HepG2 (cell line): ENCODE measurements at regions not wholly inside any gene's neighbourhood (a gene's known extent, or its start where the extent isn't known, plus 50 kb on each side); places are given as distances from the start of the nearest gene placed in this dataset.

Source experiments
- ATAC-seq: fragments of 200-7000 bp; cut with Tn5 transposase; 3 replicates; pipeline ENCODE4 v1.9.1; 2020; ENCODE audit warnings: mild to moderate bottlenecking, moderate library complexity
- BruUV-seq: library from RNA; stranded (reverse); fragments of 400-500 nt; replicated peaks from 2 replicates; lab custom pipeline; 2021; lab: Mats Ljungman, UMichigan
- CTCF ChIA-PET: fragments of 300-600 bp; formaldehyde crosslinking; extraction: SDS; loops from one replicate; lab custom pipeline; 2021; ENCODE audit warnings: low total read pairs, inconsistent platforms, low intra/inter-chr PET ratio; lab: Yijun Ruan, JAX
- POLR2A ChIA-PET: fragments of 350-600 bp; sonication (Branson Sonifier 250); formaldehyde crosslinking; loops from one replicate; lab custom pipeline; 2020; ENCODE audit warnings: antibody characterized with exemption, inconsistent platforms; lab: Yijun Ruan, JAX
- DNase-seq: peaks from one replicate; pipeline ENCODE4 v3.0.0-alpha.2; 2015; ENCODE audit warnings: low spot score
- FAIRE-seq: peaks from 3 replicates; lab custom pipeline; 2011; peaks lifted over from hg19 to GRCh38; lab: Jason Lieb, UNC
- H2AFZ ChIP-seq: one replicate; pipeline ENCODE4 v1.6.1; 2011; ENCODE audit warnings: low read length, inconsistent platforms
- H3K27ac ChIP-seq: fragments of 300-600 bp; 3 replicates; pipeline ENCODE4 v1.8.0; 2011; ENCODE audit warnings: mixed run types, mild to moderate bottlenecking, mixed read lengths, low read length, inconsistent platforms; ENCODE audit not compliant: insufficient read depth; ENCODE audit errors: extremely low read length
- H3K27me3 ChIP-seq, 2 experiments: fragments of 200-600 bp in 1 of 2; 2 replicates in 1 of 2; 3 replicates in 1 of 2; pipeline versions ENCODE4 v1.6.0 to v1.8.0; 2011; ENCODE audit warnings: low read length in 2 of 2, mild to moderate bottlenecking in 2 of 2, moderate library complexity in 2 of 2, inconsistent platforms in 1 of 2; ENCODE audit not compliant: insufficient read depth in 2 of 2, control insufficient read depth in 1 of 2
- H3K36me3 ChIP-seq, 2 experiments: fragments of 200-600 bp in 1 of 2; replicated peaks in 1 of 2; 2 replicates in 1 of 2; 3 replicates in 1 of 2; pipeline versions ENCODE4 v1.5.1 to v1.8.0; 2011; ENCODE audit warnings: low read length in 2 of 2, inconsistent platforms in 1 of 2; ENCODE audit not compliant: insufficient read depth in 2 of 2, control insufficient read depth in 1 of 2
- H3K4me1 ChIP-seq: 2 replicates; pipeline ENCODE4 v1.5.1; 2012; ENCODE audit warnings: low read length, inconsistent platforms; ENCODE audit not compliant: insufficient read depth
- H3K4me2 ChIP-seq: 2 replicates; pipeline ENCODE4 v1.6.0; 2011; ENCODE audit warnings: low read depth, low read length, inconsistent platforms
- H3K4me3 ChIP-seq, 3 experiments: fragments of 200-600 bp in 1 of 3; sonication (generic), shearing (Covaris generic) in 1 of 3; replicated peaks in 1 of 3; 2 replicates each; pipeline ENCODE4 v1.5.1; 2011 to 2016; ENCODE audit warnings: low read length in 3 of 3, inconsistent platforms in 2 of 3, low read depth in 2 of 3, mild to moderate bottlenecking in 2 of 3, control low read depth in 1 of 3, mixed read lengths in 1 of 3; ENCODE audit not compliant: insufficient read depth in 1 of 3
- H3K79me2 ChIP-seq: one replicate; pipeline ENCODE4 v1.6.1; 2011; ENCODE audit warnings: low read length, inconsistent platforms; ENCODE audit not compliant: insufficient read depth
- H3K9ac ChIP-seq: 2 replicates; pipeline ENCODE4 v1.6.0; 2011; ENCODE audit warnings: mild to moderate bottlenecking, low read depth, low read length, inconsistent platforms; ENCODE audit not compliant: insufficient read depth
- H3K9me3 ChIP-seq: 2 replicates; pipeline ENCODE4 v1.5.1; 2012; ENCODE audit warnings: mild to moderate bottlenecking, low read length
- H4K20me1 ChIP-seq: 2 replicates; pipeline ENCODE4 v1.6.0; 2011; ENCODE audit warnings: inconsistent platforms, mild to moderate bottlenecking, low read length, moderate library complexity; ENCODE audit not compliant: insufficient read depth
- CREB1 ChIP-seq, 2 experiments: fragments of 450-650 bp in 1 of 2; IDR thresholded peaks; 2 replicates each; pipeline ENCODE4 v1.6.1; 2016 to 2017; ENCODE audit warnings: control low read depth in 1 of 2, mild to moderate bottlenecking in 1 of 2, missing compliant biosample characterization in 1 of 2, missing genetic modification characterization in 1 of 2
- DZIP1 ChIP-seq: sonication (generic); formaldehyde crosslinking; IDR thresholded peaks from 2 replicates; pipeline ENCODE4 v1.5.0; 2020; ENCODE audit warnings: mild to moderate bottlenecking, missing genetic modification reagents
- WGBS: methylation state at CpG from one replicate; pipeline ENCODE4 v1.1.6; 2017; ENCODE audit warnings: low lambda C conversion rate; 5-methylcytosine and 5-hydroxymethylcytosine counted together
- in situ Hi-C: cut with HindIII; loops from 2 replicates; pipeline ENCODE4 v1.10.0; 2017; ENCODE audit warnings: low pct_unique_long_range_greater_than_20kb; ENCODE audit not compliant: extremely low pct_ligation_motif_present
- intact Hi-C: fragments of 100-400 bp; cut with micrococcal nuclease; formaldehyde crosslinking; loops from one replicate; pipeline ENCODE4 v1.10.0; 2022; ENCODE audit not compliant: unreplicated experiment
- TF ChIP-seq, protein P1 (sequence below): sonication (generic); formaldehyde crosslinking; IDR thresholded peaks from 2 replicates; pipeline ENCODE4 v1.4.0; 2020; ENCODE audit warnings: mild to moderate bottlenecking, missing genetic modification reagents

DNA sequence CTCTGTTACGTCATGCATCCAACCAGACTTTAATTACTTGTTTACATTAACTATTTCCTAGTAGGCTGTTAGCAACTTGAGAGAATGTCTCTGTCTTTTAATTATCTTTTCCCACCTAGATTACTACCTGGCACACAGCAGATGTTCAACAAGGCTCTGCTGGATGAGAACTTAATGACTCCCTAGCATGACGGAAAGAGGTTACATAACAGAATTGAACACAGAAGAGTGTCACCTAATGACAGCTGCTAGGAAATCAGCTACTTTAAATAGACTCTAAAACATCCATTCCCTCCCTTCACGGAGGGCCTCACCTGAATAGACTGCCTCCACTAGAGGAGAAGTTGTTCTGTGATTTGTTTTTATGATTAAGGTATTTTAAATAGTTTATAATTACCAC is 110.8 kb downstream of the TEX29 start:
- POLR2A ChIA-PET: no interaction called here
- DNase-seq (no peak), ATAC-seq (no peak), FAIRE-seq (no peak)
- Histone ChIP-seq H2AFZ (no peak overlapping the region), H4K20me1 (no peaks in the 10 kb centered on the region), H3K36me3 (no peaks in the 10 kb centered on the region), H3K79me2 (no peaks in the 10 kb centered on the region), H3K4me3 (no peak overlapping the region), H3K4me2 (no peak overlapping the region), H3K9me3 (no peaks in the 10 kb centered on the region), H3K27ac (no peak overlapping the region), H3K27me3 (peaks cover under 1 to 24% of the 10 kb centered on the region in 2 experiments; a peak in 4 of 5 replicates), H3K4me1 (0 out of 2 replicates have a peak, but pooled peaks cover 4% of the 10 kb centered on the region), H3K9ac (no peak overlapping the region)
- intact Hi-C loops: no loop called here
- no TSS peak for BruUV-seq
- in situ Hi-C loops: no loop called here
- WGBS: 0% methylated on average over 3 of the region's 3 CpGs
- TF ChIP-seq, protein P1, sequence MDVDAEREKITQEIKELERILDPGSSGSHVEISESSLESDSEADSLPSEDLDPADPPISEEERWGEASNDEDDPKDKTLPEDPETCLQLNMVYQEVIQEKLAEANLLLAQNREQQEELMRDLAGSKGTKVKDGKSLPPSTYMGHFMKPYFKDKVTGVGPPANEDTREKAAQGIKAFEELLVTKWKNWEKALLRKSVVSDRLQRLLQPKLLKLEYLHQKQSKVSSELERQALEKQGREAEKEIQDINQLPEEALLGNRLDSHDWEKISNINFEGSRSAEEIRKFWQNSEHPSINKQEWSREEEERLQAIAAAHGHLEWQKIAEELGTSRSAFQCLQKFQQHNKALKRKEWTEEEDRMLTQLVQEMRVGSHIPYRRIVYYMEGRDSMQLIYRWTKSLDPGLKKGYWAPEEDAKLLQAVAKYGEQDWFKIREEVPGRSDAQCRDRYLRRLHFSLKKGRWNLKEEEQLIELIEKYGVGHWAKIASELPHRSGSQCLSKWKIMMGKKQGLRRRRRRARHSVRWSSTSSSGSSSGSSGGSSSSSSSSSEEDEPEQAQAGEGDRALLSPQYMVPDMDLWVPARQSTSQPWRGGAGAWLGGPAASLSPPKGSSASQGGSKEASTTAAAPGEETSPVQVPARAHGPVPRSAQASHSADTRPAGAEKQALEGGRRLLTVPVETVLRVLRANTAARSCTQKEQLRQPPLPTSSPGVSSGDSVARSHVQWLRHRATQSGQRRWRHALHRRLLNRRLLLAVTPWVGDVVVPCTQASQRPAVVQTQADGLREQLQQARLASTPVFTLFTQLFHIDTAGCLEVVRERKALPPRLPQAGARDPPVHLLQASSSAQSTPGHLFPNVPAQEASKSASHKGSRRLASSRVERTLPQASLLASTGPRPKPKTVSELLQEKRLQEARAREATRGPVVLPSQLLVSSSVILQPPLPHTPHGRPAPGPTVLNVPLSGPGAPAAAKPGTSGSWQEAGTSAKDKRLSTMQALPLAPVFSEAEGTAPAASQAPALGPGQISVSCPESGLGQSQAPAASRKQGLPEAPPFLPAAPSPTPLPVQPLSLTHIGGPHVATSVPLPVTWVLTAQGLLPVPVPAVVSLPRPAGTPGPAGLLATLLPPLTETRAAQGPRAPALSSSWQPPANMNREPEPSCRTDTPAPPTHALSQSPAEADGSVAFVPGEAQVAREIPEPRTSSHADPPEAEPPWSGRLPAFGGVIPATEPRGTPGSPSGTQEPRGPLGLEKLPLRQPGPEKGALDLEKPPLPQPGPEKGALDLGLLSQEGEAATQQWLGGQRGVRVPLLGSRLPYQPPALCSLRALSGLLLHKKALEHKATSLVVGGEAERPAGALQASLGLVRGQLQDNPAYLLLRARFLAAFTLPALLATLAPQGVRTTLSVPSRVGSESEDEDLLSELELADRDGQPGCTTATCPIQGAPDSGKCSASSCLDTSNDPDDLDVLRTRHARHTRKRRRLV (CRISPR knock-in tag): no peak
- TF ChIP-seq DZIP1 (CRISPR knock-in tag) (no peak), CREB1 (IDR thresholded peaks at IDR 0.05) (0 out of 2 replicates have a peak, but pooled peaks have one; percentile 33), CREB1 (CRISPR knock-in tag; IDR thresholded peaks at IDR 0.05) (no peak)
- CTCF ChIA-PET: no interaction called here
